SK-N-SH (cell line): ENCODE measurements at regions not wholly inside any gene's neighbourhood (a gene's known extent, or its start where the extent isn't known, plus 50 kb on each side); places are given as distances from the start of the nearest gene placed in this dataset.

Experiments
- CTCF ChIA-PET: fragments of 300-600, 350-600 bp; formaldehyde crosslinking; extraction: SDS; loops from one replicate; lab custom pipeline; 2021; lab: Yijun Ruan, JAX
- POLR2A ChIA-PET: fragments of 350-600 bp; sonication (Branson Sonifier 250); formaldehyde crosslinking; extraction: SDS; loops from one replicate; lab custom pipeline; 2020; ENCODE audit warnings: antibody characterized with exemption, inconsistent platforms; lab: Yijun Ruan, JAX
- DNase-seq: peaks from one replicate; pipeline ENCODE4 v3.0.0; 2012
- H2AFZ ChIP-seq: fragments of 200-600 bp; sonication (generic); 2 replicates; pipeline ENCODE4 v1.8.1; 2016; ENCODE audit warnings: antibody characterized with exemption, mild to moderate bottlenecking, low read depth
- H3F3A ChIP-seq: fragments of 200-600 bp; sonication (generic); replicated peaks from 2 replicates; pipeline ENCODE3; 2016; ENCODE audit warnings: antibody characterized with exemption, mild to moderate bottlenecking; ENCODE audit not compliant: insufficient read depth
- H3K27ac ChIP-seq, 2 experiments: fragments of 200-500 bp in 1 of 2; fragments of 200-600 bp in 1 of 2; sonication (Bioruptor generic) in 1 of 2; sonication (generic), shearing (Covaris generic) in 1 of 2; 2 replicates each; pipeline versions ENCODE4 v1.5.1 to v1.6.1; 2014 to 2016; ENCODE audit warnings: low read depth in 2 of 2, inconsistent platforms in 1 of 2, low read length in 1 of 2, mild to moderate bottlenecking in 1 of 2, mixed read lengths in 1 of 2
- H3K27me3 ChIP-seq: fragments of 200-600 bp; sonication (generic), shearing (Covaris generic); 2 replicates; pipeline ENCODE4 v1.6.1; 2016; ENCODE audit warnings: mixed run types; ENCODE audit not compliant: insufficient read depth
- H3K36me3 ChIP-seq, 2 experiments: fragments of 200-500 bp in 1 of 2; fragments of 200-600 bp in 1 of 2; sonication (Bioruptor generic) in 1 of 2; sonication (generic) in 1 of 2; replicated peaks in 1 of 2; 2 replicates each; pipeline versions ENCODE3 to v1.5.1; 2014 to 2016; ENCODE audit warnings: low read length in 1 of 2, mild to moderate bottlenecking in 1 of 2; ENCODE audit not compliant: insufficient read depth in 2 of 2, control insufficient read depth in 1 of 2
- H3K4me1 ChIP-seq, 2 experiments: fragments of 200-500 bp in 1 of 2; fragments of 200-600 bp in 1 of 2; sonication (Bioruptor generic) in 1 of 2; sonication (generic), shearing (Covaris generic) in 1 of 2; 2 replicates each; pipeline versions ENCODE4 v1.5.1 to v1.6.1; 2014 to 2016; ENCODE audit warnings: low read depth in 1 of 2, low read length in 1 of 2, mixed run types in 1 of 2; ENCODE audit not compliant: insufficient read depth in 2 of 2, control insufficient read depth in 1 of 2
- H3K4me2 ChIP-seq: fragments of 200-600 bp; sonication (generic), shearing (Covaris generic); 2 replicates; pipeline ENCODE4 v1.6.1; 2017; ENCODE audit warnings: mixed run types
- H3K4me3 ChIP-seq, 2 experiments: fragments of 200-500 bp in 1 of 2; fragments of 200-600 bp in 1 of 2; sonication (Bioruptor generic) in 1 of 2; sonication (generic), shearing (Covaris generic) in 1 of 2; 2 replicates each; pipeline versions ENCODE4 v1.5.1 to v1.8.1; 2014 to 2016; ENCODE audit warnings: low read depth in 2 of 2, inconsistent platforms in 1 of 2, low read length in 1 of 2, mild to moderate bottlenecking in 1 of 2, mixed read lengths in 1 of 2, moderate library complexity in 1 of 2
- H3K79me2 ChIP-seq: fragments of 200-600 bp; sonication (generic); 2 replicates; pipeline ENCODE4 v1.8.1; 2017; ENCODE audit warnings: mild to moderate bottlenecking; ENCODE audit not compliant: insufficient read depth
- H3K9ac ChIP-seq: fragments of 200-600 bp; sonication (generic); 2 replicates; pipeline ENCODE4 v1.6.1; 2017; ENCODE audit warnings: mixed run types
- H3K9me2 ChIP-seq: fragments of 200-600 bp; sonication (generic); 2 replicates; pipeline ENCODE4 v1.6.1; 2017; ENCODE audit warnings: mixed run types
- H3K9me3 ChIP-seq: fragments of 200-600 bp; sonication (generic); 2 replicates; pipeline ENCODE4 v1.6.1; 2017; ENCODE audit warnings: mixed run types, mild to moderate bottlenecking, moderate library complexity
- H4K20me1 ChIP-seq: fragments of 200-600 bp; sonication (generic); 2 replicates; pipeline ENCODE4 v1.6.1; 2017; ENCODE audit warnings: mild to moderate bottlenecking, mixed run types; ENCODE audit not compliant: insufficient read depth
- CHD2 ChIP-seq: fragments of 150-350 bp; IDR thresholded peaks from 2 replicates; pipeline ENCODE4 v1.6.1; 2018; ENCODE audit warnings: low read length; ENCODE audit not compliant: partially characterized antibody
- CTCF ChIP-seq: fragments of 200-600 bp; sonication (generic); IDR thresholded peaks from 2 replicates; pipeline ENCODE4 v1.6.1; 2017; ENCODE audit warnings: antibody characterized with exemption, mild to moderate bottlenecking, moderate library complexity
- ELF1 ChIP-seq: IDR thresholded peaks from 2 replicates; pipeline ENCODE4 v1.4.0; 2012
- EP300 ChIP-seq, 2 experiments: IDR thresholded peaks; 2 replicates each; pipeline versions ENCODE4 v1.4.0 to v1.6.1; 2012; ENCODE audit warnings: borderline replicate concordance in 1 of 2, low read depth in 1 of 2, low read length in 1 of 2
- EZH2phosphoT487 ChIP-seq: fragments of 200-600 bp; sonication (generic); IDR thresholded peaks from 2 replicates; pipeline ENCODE4 v1.6.1; 2017; ENCODE audit warnings: low read depth, mixed run types, mild to moderate bottlenecking, antibody characterized with exemption, moderate library complexity, borderline replicate concordance
- MAX ChIP-seq: IDR thresholded peaks from 2 replicates; pipeline ENCODE4 v1.4.0; 2012; ENCODE audit warnings: low read depth
- PBX3 ChIP-seq: IDR thresholded peaks from 2 replicates; pipeline ENCODE4; 2012
- RAD21 ChIP-seq: IDR thresholded peaks from 2 replicates; pipeline ENCODE4 v1.6.1; 2012; ENCODE audit warnings: mild to moderate bottlenecking, low read length
- RCOR1 ChIP-seq: fragments of 150-350 bp; IDR thresholded peaks from 2 replicates; pipeline ENCODE4 v1.6.1; 2017; ENCODE audit warnings: antibody characterized with exemption, low read length
- SIN3A ChIP-seq: IDR thresholded peaks from 2 replicates; pipeline ENCODE4 v1.6.1; 2012; ENCODE audit warnings: low read depth, mild to moderate bottlenecking, low read length, moderate library complexity, borderline replicate concordance
- SMC3 ChIP-seq: IDR thresholded peaks from 2 replicates; pipeline ENCODE4 v1.6.1; 2012; ENCODE audit warnings: low read depth, low read length, improper control_type of control experiment
- TAF1 ChIP-seq: IDR thresholded peaks from 2 replicates; pipeline ENCODE4 v1.6.1; 2012; ENCODE audit warnings: low read depth, mild to moderate bottlenecking, low read length, moderate library complexity, borderline replicate concordance
- USF1 ChIP-seq: IDR thresholded peaks from 2 replicates; pipeline ENCODE4 v1.4.0; 2012; ENCODE audit warnings: low read depth, borderline replicate concordance
- USF2 ChIP-seq: fragments of 150-350 bp; IDR thresholded peaks from 2 replicates; pipeline ENCODE4 v1.6.1; 2017; ENCODE audit warnings: antibody characterized with exemption, low read length, low read depth, borderline replicate concordance
- YY1 ChIP-seq: IDR thresholded peaks from 2 replicates; pipeline ENCODE4 v1.4.0; 2012; ENCODE audit warnings: low read depth, mild to moderate bottlenecking
- ZBTB33 ChIP-seq: IDR thresholded peaks from 2 replicates; pipeline ENCODE4 v1.4.0; 2012; ENCODE audit warnings: low read depth, borderline replicate concordance
- WGBS: methylation state at CpG from one replicate; pipeline ENCODE4 v1.1.6; 2017; ENCODE audit warnings: low lambda C conversion rate; 5-methylcytosine and 5-hydroxymethylcytosine counted together

GRCh38 chr10:53209944-53210611 is 437.5 kb upstream of the MBL2 start:
- H3F3A ChIP-seq = no peaks in the 10 kb centered on the region
- no peak overlapping the region for H3K4me2 ChIP-seq
- no peaks in the 10 kb centered on the region for H3K9me2 ChIP-seq
- H3K27ac ChIP-seq = no peak overlapping the region
- H3K4me3 ChIP-seq = no peak overlapping the region
- ChIA-PET POLR2A (no interaction called here), CTCF (interaction anchor here (0.6 to 2.1 kb wide), 15 partner anchors 9 to 1419 kb away, joined by 3 to 8 read pairs (median 3); no protein-coding TSS in a partner anchor)
- no peaks in the 10 kb centered on the region for H3K9me3 ChIP-seq
- H4K20me1 ChIP-seq = no peaks in the 10 kb centered on the region
- no peaks in the 10 kb centered on the region for H3K36me3 ChIP-seq
- 43% methylated on average over 8 of the region's 8 CpGs for WGBS
- no peak overlapping the region for H2AFZ ChIP-seq
- peak; percentile 27 for DNase-seq
- no peaks in the 10 kb centered on the region for H3K27me3 ChIP-seq
- no peaks in the 10 kb centered on the region for H3K79me2 ChIP-seq
- TF ChIP-seq USF2 = no peak
- TF ChIP-seq CTCF = peak; percentile 55
- peak; percentile 75 for TF ChIP-seq RAD21
- peak; percentile 38; the same call in 1 of the 2 replicates for TF ChIP-seq SMC3
- H3K4me1 ChIP-seq = peaks cover 0 to 3% of the 10 kb centered on the region in 2 experiments; a peak in 1 of 4 replicates
- H3K9ac ChIP-seq = no peak overlapping the region

- Histone ChIP-seq H4K20me1 (no peaks in the 10 kb centered on the region), H3K36me3 (no peaks in the 10 kb centered on the region), H3K4me1 (no peaks in the 10 kb centered on the region), H3K9me2 (no peaks in the 10 kb centered on the region), H3F3A (no peaks in the 10 kb centered on the region), H3K27me3 (no peaks in the 10 kb centered on the region), H3K9me3 (no peaks in the 10 kb centered on the region), H3K79me2 (no peaks in the 10 kb centered on the region), H2AFZ (no peak overlapping the region), H3K27ac (no peak overlapping the region), H3K4me3 (no peak overlapping the region), H3K4me2 (no peak overlapping the region), H3K9ac (no peak overlapping the region)
- CTCF ChIA-PET = no interaction called here
- no peak for DNase-seq
- POLR2A ChIA-PET = no interaction called here
- WGBS = 28% methylated on average over 2 of the region's 2 CpGs
- no peak for TF ChIP-seq EP300 (IDR thresholded peaks at IDR 0.05; ENCODE audit: borderline replicate concordance in 1 of 2, low read depth in 1 of 2, low read length in 1 of 2)
- TF ChIP-seq MAX = no peak
- no peak for TF ChIP-seq PBX3
- no peak for TF ChIP-seq TAF1
- no peak for TF ChIP-seq USF1
- no peak for TF ChIP-seq ELF1
- TF ChIP-seq CHD2 = no peak
- no peak for TF ChIP-seq RCOR1
- no peak for TF ChIP-seq YY1
- TF ChIP-seq SIN3A = no peak
- TF ChIP-seq EZH2phosphoT487 = no peak
- no peak for TF ChIP-seq ZBTB33
These were observed 411.1 kb upstream of the MBL2 start for GRCh38 chr10:53183733-53184132.
